AG04449 (cell line): ENCODE measurements at regions not wholly inside any gene's neighbourhood (a gene's known extent, or its start where the extent isn't known, plus 50 kb on each side); places are given as distances from the start of the nearest gene placed in this dataset.
"Not testable (repeated sequence)": the region's sequence is repeated elsewhere in the genome, so short reads cannot be mapped to it uniquely, and the experiment has no call there.

Source experiments
- CTCF ChIA-PET: fragments of 350-600 bp; formaldehyde crosslinking; extraction: SDS; loops from one replicate; lab custom pipeline; 2021; ENCODE audit warnings: antibody characterized with exemption; lab: Yijun Ruan, JAX
- POLR2A ChIA-PET: fragments of 400-600, 350-600 bp; formaldehyde crosslinking; extraction: SDS; loops from one replicate; lab custom pipeline; 2020; ENCODE audit warnings: antibody characterized with exemption, inconsistent platforms; lab: Yijun Ruan, JAX
- DNase-seq: peaks from one replicate; pipeline ENCODE4 v3.0.0-alpha.2; 2010; ENCODE audit warnings: low read depth, low spot score
- H3K4me3 ChIP-seq: 2 replicates; pipeline ENCODE4 v1.5.1; 2011; ENCODE audit warnings: low read depth, mild to moderate bottlenecking, control low read depth, low read length
- TF ChIP-seq, protein P1 (sequence below): IDR thresholded peaks from one replicate; pipeline ENCODE4 v1.5.1; 2011; ENCODE audit warnings: mild to moderate bottlenecking, moderate library complexity, low read length, control low read depth, inconsistent platforms; ENCODE audit not compliant: insufficient read depth; ENCODE audit errors: missing control alignments

- CTCF ChIA-PET, result interaction anchor here (0.6 kb wide), 1 partner anchor 254 kb away, joined by 3 read pairs; no protein-coding TSS in a partner anchor
- TF ChIP-seq, protein P1, sequence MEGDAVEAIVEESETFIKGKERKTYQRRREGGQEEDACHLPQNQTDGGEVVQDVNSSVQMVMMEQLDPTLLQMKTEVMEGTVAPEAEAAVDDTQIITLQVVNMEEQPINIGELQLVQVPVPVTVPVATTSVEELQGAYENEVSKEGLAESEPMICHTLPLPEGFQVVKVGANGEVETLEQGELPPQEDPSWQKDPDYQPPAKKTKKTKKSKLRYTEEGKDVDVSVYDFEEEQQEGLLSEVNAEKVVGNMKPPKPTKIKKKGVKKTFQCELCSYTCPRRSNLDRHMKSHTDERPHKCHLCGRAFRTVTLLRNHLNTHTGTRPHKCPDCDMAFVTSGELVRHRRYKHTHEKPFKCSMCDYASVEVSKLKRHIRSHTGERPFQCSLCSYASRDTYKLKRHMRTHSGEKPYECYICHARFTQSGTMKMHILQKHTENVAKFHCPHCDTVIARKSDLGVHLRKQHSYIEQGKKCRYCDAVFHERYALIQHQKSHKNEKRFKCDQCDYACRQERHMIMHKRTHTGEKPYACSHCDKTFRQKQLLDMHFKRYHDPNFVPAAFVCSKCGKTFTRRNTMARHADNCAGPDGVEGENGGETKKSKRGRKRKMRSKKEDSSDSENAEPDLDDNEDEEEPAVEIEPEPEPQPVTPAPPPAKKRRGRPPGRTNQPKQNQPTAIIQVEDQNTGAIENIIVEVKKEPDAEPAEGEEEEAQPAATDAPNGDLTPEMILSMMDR, result no peak
- DNase-seq, result no peak
- no peak overlapping the region for H3K4me3 ChIP-seq
- POLR2A ChIA-PET, result no interaction called here
Measured at GRCh38 chr1:47689894-47690293, 252.1 kb downstream of the FOXD2 start.

GRCh38 chr1:47690341-47691250, 252.8 kb downstream of the FOXD2 start:
- H3K4me3 ChIP-seq, result no peak overlapping the region
- TF ChIP-seq, protein P1, result no peak
- POLR2A ChIA-PET, result no interaction called here
- DNase-seq, result no peak
- CTCF ChIA-PET, result interaction anchor here (0.6 kb wide), 1 partner anchor 255 kb away, joined by 3 read pairs; no protein-coding TSS in a partner anchor

DNA sequence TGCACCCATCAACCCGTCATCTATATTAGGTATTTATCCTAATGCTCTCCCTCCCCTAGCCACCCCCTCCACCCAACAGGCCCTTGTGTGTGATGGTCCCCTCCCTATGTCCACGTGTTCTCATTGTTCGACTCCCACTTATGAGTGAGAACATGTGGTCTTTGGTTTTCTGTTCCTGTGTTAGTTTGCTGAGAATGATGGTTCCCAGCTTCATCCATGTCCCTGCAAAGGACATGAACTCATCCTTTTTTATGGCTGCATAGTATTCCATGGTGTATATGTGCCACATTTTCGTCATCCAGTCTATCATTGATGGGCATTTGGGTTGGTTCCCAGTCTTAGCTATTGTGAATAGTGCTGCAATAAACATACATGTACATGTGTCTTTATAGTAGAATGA, 253.4 kb downstream of the FOXD2 start:
- CTCF ChIA-PET, DNase-seq, POLR2A ChIA-PET, H3K4me3 ChIP-seq: not testable (repeated sequence)

GRCh38 chr1:47692196-47692595, 254.4 kb downstream of the FOXD2 start:
- CTCF ChIA-PET, result no interaction called here
- DNase-seq, result no peak
- TF ChIP-seq, protein P1, result no peak
- POLR2A ChIA-PET, result no interaction called here
- no peak overlapping the region for H3K4me3 ChIP-seq

DNA sequence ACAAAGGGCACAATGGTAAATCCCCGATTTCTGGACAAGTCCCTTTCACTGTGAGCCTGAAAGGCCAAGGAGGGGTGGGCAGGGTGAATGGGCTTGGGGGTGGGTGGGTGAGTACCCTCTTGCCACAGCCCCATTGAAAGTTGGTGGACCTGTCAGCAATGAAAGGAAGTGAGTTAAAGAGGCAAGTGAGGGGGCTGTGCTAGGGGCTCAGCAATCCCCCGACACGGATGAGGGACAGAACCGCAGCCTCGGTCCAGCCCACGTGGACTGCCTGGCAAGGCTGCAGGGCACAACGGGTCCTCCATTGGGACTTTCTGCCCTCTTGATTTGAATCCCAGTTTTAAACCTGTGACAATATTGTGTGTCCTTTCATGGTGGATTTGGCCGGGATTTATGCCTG, 255.3 kb downstream of the FOXD2 start:
- POLR2A ChIA-PET, result no interaction called here
- TF ChIP-seq, protein P1, result no peak
- CTCF ChIA-PET, result no interaction called here

GRCh38 chr1:47694011-47694890, 256.4 kb downstream of the FOXD2 start:
- TF ChIP-seq, protein P1, result no peak
- no peak for DNase-seq
- no peak overlapping the region for H3K4me3 ChIP-seq
- ChIA-PET POLR2A (no interaction called here), CTCF (interaction anchor here (2.5 kb wide), 1 partner anchor 16 kb away, joined by 8 read pairs; no protein-coding TSS in a partner anchor)

More for the DNA sequence above, 255.3 kb downstream of the FOXD2 start:
- no peak for DNase-seq
- no peak overlapping the region for H3K4me3 ChIP-seq
